GM21619 (cell line): ENCODE measurements at regions not wholly inside any gene's neighbourhood (a gene's known extent, or its start where the extent isn't known, plus 50 kb on each side); places are given as distances from the start of the nearest gene placed in this dataset.
"Not testable (repeated sequence)": the region's sequence is repeated elsewhere in the genome, so short reads cannot be mapped to it uniquely, and the experiment has no call there.

ENCODE experiments used
- ATAC-seq: cut with Tn5 transposase; IDR thresholded peaks from one replicate; pipeline ENCODE4 v1.9.1; 2021; ENCODE audit not compliant: unreplicated experiment

- no peak for ATAC-seq
Measured at GRCh38 chr5:124554746-124555578, 191.5 kb downstream of the ZNF608 start.

GRCh38 chr5:124553911-124554310 is 192.5 kb downstream of the ZNF608 start:
- ATAC-seq: no peak

GRCh38 chr5:124552526-124552925 is 193.9 kb downstream of the ZNF608 start:
- ATAC-seq: no peak

- no peak for ATAC-seq
Measured at GRCh38 chr5:124551939-124552279, 194.5 kb downstream of the ZNF608 start.

GRCh38 chr5:124550731-124551130 is 195.7 kb downstream of the ZNF608 start:
- ATAC-seq: no peak

- ATAC-seq: no peak
Measured at GRCh38 chr5:124549891-124550436, 196.5 kb downstream of the ZNF608 start.

GRCh38 chr5:124546643-124547042 is 199.8 kb downstream of the ZNF608 start:
- ATAC-seq: no peak

- peak; percentile 94 for ATAC-seq
Measured at GRCh38 chr5:124544366-124545055, 201.9 kb downstream of the ZNF608 start.

- no peak for ATAC-seq
Measured at GRCh38 chr5:124538931-124539330, 207.5 kb downstream of the ZNF608 start.

- ATAC-seq: no peak
Measured at GRCh38 chr5:124538191-124538590, 208.2 kb downstream of the ZNF608 start.

- no peak for ATAC-seq
Measured at GRCh38 chr5:124537522-124537921, 208.9 kb downstream of the ZNF608 start.

GRCh38 chr5:124537107-124537506 is 209.3 kb downstream of the ZNF608 start:
- no peak for ATAC-seq

- no peak for ATAC-seq
Measured at GRCh38 chr5:124536333-124536732, 210.1 kb downstream of the ZNF608 start.

- ATAC-seq: no peak
Measured at GRCh38 chr5:124530916-124531315, 215.5 kb downstream of the ZNF608 start.

GRCh38 chr5:124528838-124529237 is 217.6 kb downstream of the ZNF608 start:
- ATAC-seq: no peak

GRCh38 chr5:124527220-124527991 is 219.0 kb downstream of the ZNF608 start:
- no peak for ATAC-seq

GRCh38 chr5:124526079-124526478 is 220.4 kb downstream of the ZNF608 start:
- ATAC-seq: not testable (repeated sequence)

GRCh38 chr5:124524552-124525232 is 221.7 kb downstream of the ZNF608 start:
- ATAC-seq: peak; percentile 90

- no peak for ATAC-seq
Measured at GRCh38 chr5:124523897-124524296, 222.5 kb downstream of the ZNF608 start.

GRCh38 chr5:124522992-124523391 is 223.4 kb downstream of the ZNF608 start:
- no peak for ATAC-seq
